ENCODE measurements at regions not wholly inside any gene's neighbourhood (a gene's known extent, or its start where the extent isn't known, plus 50 kb on each side); places are given as distances from the start of the nearest gene placed in this dataset.
"Not testable (repeated sequence)": the region's sequence is repeated elsewhere in the genome, so short reads cannot be mapped to it uniquely, and the experiment has no call there.

DNA sequence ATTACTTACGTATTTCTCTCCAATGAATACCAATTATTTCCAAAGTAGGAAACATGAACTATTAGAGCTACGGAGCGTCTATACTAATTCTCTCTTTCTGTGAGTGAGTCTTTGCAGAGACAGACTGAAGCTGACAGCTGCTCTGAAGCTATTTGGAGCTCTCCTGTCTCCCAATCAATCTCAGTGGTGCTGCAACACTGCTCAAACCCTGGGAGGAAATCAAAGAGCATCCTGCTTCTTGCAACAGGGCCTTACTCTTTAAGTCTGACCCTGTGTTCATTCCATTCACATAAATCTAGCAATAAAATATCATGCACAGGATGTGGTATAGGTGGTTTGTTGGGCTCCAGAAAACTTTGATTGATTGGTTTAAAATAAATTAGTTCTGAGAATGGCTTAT lies 685.7 kb upstream of the IGFBP3 start:
- H3K27me3 ChIP-seq = peaks cover 0 to 5% (median 0%) of the 10 kb centered on the region in 4 donors
- intact Hi-C loops (cut with DNase I) = no loop called here
- H3K4me1 ChIP-seq = peaks cover 4 to 11% (median 8%) of the 10 kb centered on the region in 3 donors
- H3K27ac ChIP-seq = no peak overlapping the region
- no peak overlapping the region for H3K4me3 ChIP-seq
- ATAC-seq (no peak), FAIRE-seq (no peak), DNase-seq (no peak)
- no peaks in the 10 kb centered on the region for H3K9me3 ChIP-seq
- 92 to 95% methylated on average over 3 of the region's 3 CpGs for WGBS, 2 donors
- no peaks in the 10 kb centered on the region for H3K36me3 ChIP-seq
- TF ChIP-seq, protein P1, sequence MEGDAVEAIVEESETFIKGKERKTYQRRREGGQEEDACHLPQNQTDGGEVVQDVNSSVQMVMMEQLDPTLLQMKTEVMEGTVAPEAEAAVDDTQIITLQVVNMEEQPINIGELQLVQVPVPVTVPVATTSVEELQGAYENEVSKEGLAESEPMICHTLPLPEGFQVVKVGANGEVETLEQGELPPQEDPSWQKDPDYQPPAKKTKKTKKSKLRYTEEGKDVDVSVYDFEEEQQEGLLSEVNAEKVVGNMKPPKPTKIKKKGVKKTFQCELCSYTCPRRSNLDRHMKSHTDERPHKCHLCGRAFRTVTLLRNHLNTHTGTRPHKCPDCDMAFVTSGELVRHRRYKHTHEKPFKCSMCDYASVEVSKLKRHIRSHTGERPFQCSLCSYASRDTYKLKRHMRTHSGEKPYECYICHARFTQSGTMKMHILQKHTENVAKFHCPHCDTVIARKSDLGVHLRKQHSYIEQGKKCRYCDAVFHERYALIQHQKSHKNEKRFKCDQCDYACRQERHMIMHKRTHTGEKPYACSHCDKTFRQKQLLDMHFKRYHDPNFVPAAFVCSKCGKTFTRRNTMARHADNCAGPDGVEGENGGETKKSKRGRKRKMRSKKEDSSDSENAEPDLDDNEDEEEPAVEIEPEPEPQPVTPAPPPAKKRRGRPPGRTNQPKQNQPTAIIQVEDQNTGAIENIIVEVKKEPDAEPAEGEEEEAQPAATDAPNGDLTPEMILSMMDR (IDR thresholded peaks at IDR 0.05) = no peak

DNA sequence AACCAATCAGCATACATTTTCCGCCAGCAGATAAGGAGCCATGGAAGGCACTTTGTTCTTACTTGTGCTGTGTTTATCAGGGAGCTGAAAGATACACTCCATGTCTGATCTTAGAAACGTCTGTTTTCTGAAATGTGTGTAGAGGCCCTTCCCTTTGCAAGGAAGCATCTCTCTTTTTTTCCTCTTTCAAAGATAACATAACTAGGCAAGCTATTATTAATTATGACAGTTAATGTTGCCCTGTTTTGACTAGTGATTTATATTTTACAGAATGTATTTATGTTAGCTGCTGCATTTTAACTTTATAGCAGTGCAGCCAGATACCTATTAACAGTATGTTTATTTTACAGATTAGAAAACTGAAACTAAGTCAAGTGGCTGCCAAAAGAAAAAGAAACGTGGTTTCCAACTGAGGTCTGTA lies 683.2 kb upstream of the IGFBP3 start:
- peak overlapping the region in 2 of 4 donors; percentile 3 to 6 for H3K27ac ChIP-seq
- peak in 3 of 4 donors; percentile 45 to 75 (median 57) for ATAC-seq

DNA sequence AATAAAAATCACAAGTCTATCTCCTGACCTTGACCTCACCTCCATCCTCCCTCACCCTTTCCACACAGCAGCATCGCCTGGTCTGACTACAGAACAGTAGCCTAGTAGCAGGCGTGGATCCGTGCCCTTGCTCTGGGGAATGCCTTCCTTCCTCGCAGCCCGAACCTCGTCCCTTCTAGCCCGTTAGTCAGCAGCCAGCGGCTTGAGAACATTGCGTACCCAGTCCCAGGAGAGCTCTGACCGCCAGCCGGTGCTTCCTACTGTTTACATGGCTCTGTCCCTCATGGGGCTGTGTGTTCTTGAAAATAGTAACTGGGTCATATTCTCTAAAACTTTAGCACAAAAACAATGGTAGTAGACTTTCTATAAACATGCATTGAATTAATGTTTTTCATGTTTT lies 682.7 kb upstream of the IGFBP3 start:
- TF ChIP-seq, protein P1 (IDR thresholded peaks at IDR 0.05) = no peak
- no peaks in the 10 kb centered on the region for H3K9me3 ChIP-seq
- FAIRE-seq (peak; percentile 47), DNase-seq (peak; percentile 21 to 60 (median 51)), ATAC-seq (peak; percentile 81 to 93 (median 84))
- H3K27ac ChIP-seq = peak overlapping the region in 1 of 4 donors; percentile 6
- no peak overlapping the region for H3K4me3 ChIP-seq
- 39 to 48% methylated on average over 11 of the region's 11 CpGs for WGBS, 2 donors
- H3K27me3 ChIP-seq = peaks cover 0 to 5% (median 0%) of the 10 kb centered on the region in 4 donors
- peaks cover 4 to 8% (median 6%) of the 10 kb centered on the region in 3 donors for H3K4me1 ChIP-seq
- no peaks in the 10 kb centered on the region for H3K36me3 ChIP-seq
- intact Hi-C loops (cut with DNase I) = no loop called here

More for the DNA sequence above, 683.2 kb upstream of the IGFBP3 start:
- FAIRE-seq (no peak), DNase-seq (no peak)
- WGBS, 2 donors = 8 to 15% methylated on average over 3 of the region's 3 CpGs
- peaks cover 4 to 8% (median 6%) of the 10 kb centered on the region in 3 donors for H3K4me1 ChIP-seq
- H3K36me3 ChIP-seq = no peaks in the 10 kb centered on the region
- intact Hi-C loops (cut with DNase I) = no loop called here
- TF ChIP-seq, protein P1 (IDR thresholded peaks at IDR 0.05) = no peak
- no peaks in the 10 kb centered on the region for H3K9me3 ChIP-seq
- H3K4me3 ChIP-seq = no peak overlapping the region
- peaks cover 0 to 5% (median 0%) of the 10 kb centered on the region in 4 donors for H3K27me3 ChIP-seq

DNA sequence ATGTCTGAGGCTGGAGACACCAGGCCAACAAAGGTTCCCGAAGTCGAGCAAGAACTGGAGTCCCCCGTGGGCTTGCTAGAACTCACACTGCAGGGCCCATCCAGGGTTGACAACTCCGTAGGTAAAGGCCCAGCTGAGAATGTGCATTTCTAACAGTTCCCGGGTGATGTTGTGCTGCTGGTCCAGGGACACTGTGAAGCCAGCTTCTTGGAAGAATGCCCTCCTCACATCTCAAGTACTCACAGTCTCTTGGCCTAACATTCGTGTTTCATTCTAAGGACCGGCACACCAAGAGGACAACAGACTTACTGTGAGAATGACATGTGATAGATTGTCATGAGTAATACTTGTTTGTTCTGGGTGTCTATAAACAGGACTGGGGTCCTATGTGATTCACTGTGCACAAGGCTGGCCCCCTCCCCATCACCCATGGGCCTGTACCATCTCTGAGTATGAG lies 682.3 kb upstream of the IGFBP3 start:
- ATAC-seq = peak in 1 of 4 donors; percentile 15

DNA sequence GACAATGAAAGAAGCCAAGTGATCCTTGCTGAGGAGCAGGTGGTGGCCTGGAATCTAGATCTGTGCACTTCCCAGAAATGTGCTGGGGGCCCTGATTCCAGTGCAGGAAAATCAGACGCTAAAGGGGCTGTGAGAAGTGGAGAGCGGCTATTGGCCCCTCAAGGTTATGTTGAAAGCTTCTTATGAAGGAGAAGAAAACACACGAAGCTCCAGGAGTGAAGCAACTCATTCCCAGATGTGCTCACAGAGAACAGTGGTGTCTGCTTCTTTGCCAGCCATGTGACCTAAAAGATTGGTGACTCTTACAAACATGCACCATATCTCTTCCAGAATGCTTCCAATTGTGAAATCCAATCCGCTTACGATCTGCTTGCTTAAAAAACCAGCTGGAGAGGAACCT lies 679.3 kb upstream of the IGFBP3 start:
- FAIRE-seq = no peak
- 84 to 87% methylated on average over 5 of the region's 5 CpGs for WGBS, 2 donors
- Histone ChIP-seq H3K9me3 (no peaks in the 10 kb centered on the region), H3K36me3 (no peaks in the 10 kb centered on the region), H3K27ac (no peak overlapping the region), H3K4me1 (peaks cover 4 to 8% (median 6%) of the 10 kb centered on the region in 3 donors), H3K27me3 (no peaks in the 10 kb centered on the region), H3K4me3 (no peak overlapping the region)
- intact Hi-C loops (cut with DNase I) = no loop called here
- TF ChIP-seq, protein P1 (IDR thresholded peaks at IDR 0.05) = no peak
- ATAC-seq = peak in 2 of 4 donors; percentile 22 to 25
- no peak for DNase-seq

More for the DNA sequence above, 682.3 kb upstream of the IGFBP3 start:
- FAIRE-seq (no peak), DNase-seq (no peak)
- WGBS, 2 donors = 89 to 94% methylated on average over 7 of the region's 7 CpGs
- Histone ChIP-seq H3K27me3 (peaks cover 0 to 4% (median 0%) of the 10 kb centered on the region in 4 donors), H3K9me3 (no peaks in the 10 kb centered on the region), H3K27ac (peak overlapping the region in 1 of 4 donors; percentile 6), H3K4me1 (peaks cover 4 to 8% (median 6%) of the 10 kb centered on the region in 3 donors), H3K36me3 (no peaks in the 10 kb centered on the region), H3K4me3 (no peak overlapping the region)
- intact Hi-C loops (cut with DNase I) = no loop called here
- TF ChIP-seq, protein P1 (IDR thresholded peaks at IDR 0.05) = no peak

DNA sequence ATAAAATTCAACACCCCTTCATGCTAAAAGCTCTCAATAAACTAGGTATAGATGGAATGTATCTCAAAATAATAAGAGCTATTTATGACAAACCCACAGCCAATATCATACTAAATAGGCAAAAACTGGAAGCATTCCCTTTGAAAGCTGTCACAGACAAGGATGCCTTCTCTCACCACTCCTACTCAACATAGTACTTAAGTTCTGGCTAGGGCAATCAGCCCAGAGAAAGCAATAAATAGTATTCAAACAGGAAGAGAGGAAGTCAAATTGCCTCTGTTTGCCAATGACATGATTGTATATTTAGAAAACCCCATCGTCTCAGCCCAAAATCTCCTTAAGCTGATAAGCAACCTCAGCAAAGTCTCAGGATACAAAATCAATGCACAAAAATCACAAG lies 673.8 kb upstream of the IGFBP3 start:
- H3K27me3 ChIP-seq; H3K9me3 ChIP-seq; FAIRE-seq; H3K4me3 ChIP-seq; intact Hi-C loops (cut with DNase I); H3K4me1 ChIP-seq; ATAC-seq; H3K27ac ChIP-seq; H3K36me3 ChIP-seq; DNase-seq: not testable (repeated sequence)
- WGBS, 2 donors = 34 to 50% methylated on average over 1 of the region's 1 CpG

DNA sequence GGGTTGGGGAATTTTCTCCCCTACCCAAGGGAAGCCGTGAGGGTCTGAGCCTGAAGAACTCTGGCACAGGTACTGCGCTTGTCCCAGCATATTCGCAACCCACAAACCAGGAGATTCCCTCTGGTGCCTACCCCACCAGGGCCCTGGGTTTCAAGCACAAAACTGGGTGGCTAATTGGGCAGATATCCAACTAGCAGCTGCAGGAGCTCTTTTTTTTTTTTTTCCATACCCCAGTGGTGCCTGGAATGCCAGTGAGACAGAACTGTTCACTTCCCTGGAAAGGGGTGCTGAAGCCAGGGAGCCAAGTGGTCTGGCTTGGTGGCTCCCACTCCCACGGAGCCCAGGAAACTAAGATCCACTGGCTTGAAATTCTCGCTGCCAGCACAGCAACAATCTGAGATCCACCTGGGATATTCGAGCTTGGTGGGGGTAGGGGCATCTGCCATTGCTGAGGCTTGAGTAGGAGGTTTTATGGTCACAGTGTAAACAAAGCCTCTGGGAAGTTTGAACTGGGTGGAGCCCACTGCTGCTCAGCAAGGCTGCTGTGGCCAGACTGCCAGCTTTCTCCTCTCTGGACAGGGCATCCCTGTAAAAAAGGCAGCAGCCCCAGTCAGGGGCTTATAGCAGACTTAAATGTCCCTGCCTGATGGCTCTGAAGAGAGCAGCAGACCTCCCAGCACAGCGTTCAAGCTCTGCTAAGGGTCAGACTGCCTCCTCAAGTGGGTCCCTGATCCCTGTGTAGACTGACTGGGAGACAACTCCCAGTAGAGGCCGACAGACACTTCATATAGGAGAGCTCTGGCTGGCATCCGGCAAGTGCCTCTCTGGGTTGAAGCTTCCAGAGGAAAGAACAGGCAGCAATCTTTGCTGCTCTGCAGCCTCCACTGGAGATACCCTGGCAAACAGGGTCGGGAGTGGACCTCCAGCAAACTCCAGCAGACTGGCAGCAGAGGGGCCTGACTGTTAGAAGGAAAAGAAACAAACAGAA lies 670.1 kb upstream of the IGFBP3 start:
- ATAC-seq; H3K27me3 ChIP-seq; H3K9me3 ChIP-seq; DNase-seq; H3K27ac ChIP-seq; H3K4me3 ChIP-seq; H3K4me1 ChIP-seq; FAIRE-seq; intact Hi-C loops (cut with DNase I); H3K36me3 ChIP-seq: not testable (repeated sequence)
- WGBS, 2 donors = 68 to 76% methylated on average over 10 of the region's 10 CpGs
